Aorta (tissue), 5 donors: ENCODE measurements at regions not wholly inside any gene's neighbourhood (a gene's known extent, or its start where the extent isn't known, plus 50 kb on each side); places are given as distances from the start of the nearest gene placed in this dataset.

Experiments
- ATAC-seq: fragments of 200-7000 bp; cut with Tn5 transposase; one replicate; pipeline ENCODE4 v1.9.1; 2022; ENCODE audit warnings: moderate library complexity; ENCODE audit not compliant: low FRiP score
- DNase-seq, 2 donors: peaks; one replicate each; pipeline ENCODE4 v3.0.0-alpha.2; 2020
- H3K27ac ChIP-seq, 2 donors: one replicate each; pipeline ENCODE4 v1.5.1; 2013; ENCODE audit warnings: low read length in 2 of 2, mild to moderate bottlenecking in 2 of 2, moderate library complexity in 2 of 2, control low read depth in 1 of 2, inconsistent platforms in 1 of 2, low read depth in 1 of 2
- H3K27me3 ChIP-seq, 2 donors: one replicate each; pipeline ENCODE4 v1.6.1; 2013; ENCODE audit warnings: control low read depth in 1 of 2, low read length in 1 of 2, mild to moderate bottlenecking in 1 of 2, moderate library complexity in 1 of 2; ENCODE audit not compliant: insufficient read depth in 2 of 2, control insufficient read depth in 1 of 2
- H3K36me3 ChIP-seq, 2 donors: one replicate each; pipeline ENCODE4 v1.6.1; 2013; ENCODE audit warnings: control low read depth in 1 of 2, low read length in 1 of 2, mild to moderate bottlenecking in 1 of 2; ENCODE audit not compliant: insufficient read depth in 2 of 2, control insufficient read depth in 1 of 2
- H3K4me1 ChIP-seq, 2 donors: one replicate each; pipeline ENCODE4 v1.6.1; 2013; ENCODE audit warnings: low read length in 2 of 2, control low read depth in 1 of 2, mild to moderate bottlenecking in 1 of 2, moderate library complexity in 1 of 2; ENCODE audit not compliant: insufficient read depth in 2 of 2, control insufficient read depth in 1 of 2
- H3K4me3 ChIP-seq, 2 donors: one replicate each; pipeline ENCODE4 v1.5.1; 2013; ENCODE audit warnings: low read length in 2 of 2, control low read depth in 1 of 2, mild to moderate bottlenecking in 1 of 2
- H3K9me3 ChIP-seq: one replicate; pipeline ENCODE4 v1.6.1; 2013; ENCODE audit warnings: mild to moderate bottlenecking, low read length; ENCODE audit not compliant: control insufficient read depth
- WGBS, 2 donors: extraction: QIAGEN DNeasy Blood & Tissue Kit; methylation state at CpG; one replicate each; pipeline ENCODE4 v1.1.7; 2013; 5-methylcytosine and 5-hydroxymethylcytosine counted together
- intact Hi-C, 2 donors: fragments of 100-400 bp; cut with DNase I; formaldehyde crosslinking; loops; one replicate each; pipeline versions ENCODE4 v1.14.2 to v1.15.0; 2022
- donor health status: healthy with polysubstance abuse.
- donor health status: Bipolar disorder and iron deficiency.
- donor health status: DM: no; HTN: no; CAD: no.
- donor health status: DM: no; HTN: no; CAD: no.
- donor health status: DM: yes; HTN: yes; CAD: no.

- intact Hi-C loops: loop anchor here in 1 of 2 donors (10.0 kb wide), 1 partner anchor 161 kb away; no protein-coding TSS in a partner anchor
- no peak overlapping the region for H3K4me3 ChIP-seq
- ATAC-seq (no peak), DNase-seq (no peak)
- peaks cover 3% of the 10 kb centered on the region in 2 donors for H3K4me1 ChIP-seq
- no peaks in the 10 kb centered on the region for H3K27me3 ChIP-seq
- no peak overlapping the region for H3K27ac ChIP-seq
- 7 to 13% methylated on average over 1 of the region's 1 CpG for WGBS, 2 donors
- no peaks in the 10 kb centered on the region for H3K36me3 ChIP-seq
- H3K9me3 ChIP-seq: no peaks in the 10 kb centered on the region
Measured at GRCh38 chr4:72814241-72814640, 245.2 kb upstream of the ADAMTS3 start.

DNA sequence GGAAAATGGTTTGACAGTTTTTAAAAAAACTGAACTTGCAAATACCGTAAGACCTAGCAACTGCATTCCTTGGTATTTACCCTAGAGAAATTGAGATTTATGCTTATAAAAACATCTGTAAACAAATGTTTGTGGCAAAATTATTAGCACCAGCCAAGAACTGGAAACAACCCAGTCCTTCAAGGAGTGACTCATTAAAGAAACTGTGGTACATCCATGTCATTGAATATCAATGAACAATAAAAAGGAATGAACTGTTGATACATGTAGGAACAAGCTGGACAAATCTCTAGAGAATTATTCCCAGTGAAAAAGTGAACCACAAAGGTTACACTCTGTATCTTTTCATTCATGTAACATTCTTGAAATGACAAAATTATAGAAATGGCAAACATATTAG lies 240.2 kb upstream of the ADAMTS3 start:
- Histone ChIP-seq H3K4me1 (no peaks in the 10 kb centered on the region), H3K27me3 (no peaks in the 10 kb centered on the region), H3K36me3 (no peaks in the 10 kb centered on the region), H3K4me3 (no peak overlapping the region), H3K27ac (no peak overlapping the region), H3K9me3 (no peaks in the 10 kb centered on the region)
- intact Hi-C loops: no loop called here
- DNase-seq (no peak), ATAC-seq (no peak)
- 31 to 53% methylated on average over 1 of the region's 1 CpG for WGBS, 2 donors

DNA sequence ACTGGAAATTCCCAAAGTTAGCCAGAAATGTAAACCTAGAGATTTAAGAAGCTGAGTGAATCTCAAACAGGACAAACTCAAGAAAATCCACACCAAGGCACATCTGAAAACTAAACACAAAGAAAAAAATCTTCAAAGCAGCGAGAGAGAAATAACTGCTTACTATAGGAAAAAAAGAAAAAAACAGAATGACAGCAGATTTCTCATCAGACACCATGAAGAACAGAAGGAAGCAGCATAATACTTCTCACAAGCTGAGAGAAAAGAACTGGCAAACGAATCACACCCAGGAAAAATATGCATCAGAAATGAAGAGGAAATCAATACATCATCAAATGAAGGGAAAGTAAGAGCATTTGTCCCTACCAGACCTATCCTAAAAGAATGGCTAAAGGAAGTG lies 236.3 kb upstream of the ADAMTS3 start:
- Histone ChIP-seq H3K9me3 (no peaks in the 10 kb centered on the region), H3K27me3 (no peaks in the 10 kb centered on the region), H3K4me1 (no peaks in the 10 kb centered on the region), H3K36me3 (no peaks in the 10 kb centered on the region), H3K27ac (no peak overlapping the region), H3K4me3 (no peak overlapping the region)
- intact Hi-C loops: no loop called here
- ATAC-seq: no peak
- no peak for DNase-seq
- 75 to 81% methylated on average over 2 of the region's 2 CpGs for WGBS, 2 donors

DNA sequence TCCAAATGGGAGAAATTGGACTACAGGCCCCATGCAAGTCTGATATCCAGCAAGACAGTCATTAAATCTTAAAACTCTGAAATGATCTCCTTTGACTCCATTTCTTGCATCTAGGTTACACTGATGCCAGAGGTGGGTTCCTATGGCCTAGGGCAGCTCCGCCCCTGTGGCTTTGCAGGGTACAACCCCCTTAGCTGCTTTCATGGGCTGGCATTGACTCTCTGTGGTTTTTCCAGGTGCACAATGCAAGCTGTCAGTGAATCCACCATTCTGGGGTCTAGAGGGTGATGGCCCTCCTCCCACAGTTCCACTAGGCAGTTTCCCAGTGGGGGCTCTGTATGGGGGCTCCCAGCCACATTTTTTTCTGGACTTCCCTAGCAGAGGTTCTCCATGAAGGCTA lies 228.5 kb upstream of the ADAMTS3 start:
- WGBS, 2 donors: 85 to 91% methylated on average over 1 of the region's 1 CpG
- ATAC-seq: no peak
- H3K4me3 ChIP-seq: no peak overlapping the region

GRCh38 chr4:72791054-72791453 lies 222.0 kb upstream of the ADAMTS3 start:
- Histone ChIP-seq H3K4me3 (no peak overlapping the region), H3K27ac (no peak overlapping the region), H3K9me3 (no peaks in the 10 kb centered on the region), H3K4me1 (no peaks in the 10 kb centered on the region), H3K27me3 (no peaks in the 10 kb centered on the region), H3K36me3 (no peaks in the 10 kb centered on the region)
- WGBS, 2 donors: 35 to 83% methylated on average over 2 of the region's 2 CpGs
- intact Hi-C loops: no loop called here
- ATAC-seq (no peak), DNase-seq (no peak)

More for the DNA sequence above, 228.5 kb upstream of the ADAMTS3 start:
- DNase-seq: no peak
- Histone ChIP-seq H3K27ac (no peak overlapping the region), H3K4me1 (no peaks in the 10 kb centered on the region), H3K9me3 (no peaks in the 10 kb centered on the region), H3K36me3 (no peaks in the 10 kb centered on the region), H3K27me3 (no peaks in the 10 kb centered on the region)
- intact Hi-C loops: no loop called here

GRCh38 chr4:72786401-72786990 lies 217.5 kb upstream of the ADAMTS3 start:
- no peak overlapping the region for H3K27ac ChIP-seq
- DNase-seq: no peak
- peaks cover 0 to 2% of the 10 kb centered on the region in 2 donors for H3K4me1 ChIP-seq
- intact Hi-C loops: no loop called here
- H3K4me3 ChIP-seq: no peak overlapping the region
- ATAC-seq: no peak
- H3K27me3 ChIP-seq: no peaks in the 10 kb centered on the region
- no peaks in the 10 kb centered on the region for H3K9me3 ChIP-seq
- 90% methylated on average over 6 of the region's 6 CpGs for WGBS, 2 donors
- no peaks in the 10 kb centered on the region for H3K36me3 ChIP-seq

- H3K27me3 ChIP-seq: no peaks in the 10 kb centered on the region
- no peaks in the 10 kb centered on the region for H3K36me3 ChIP-seq
- 74 to 81% methylated on average over 4 of the region's 4 CpGs for WGBS, 2 donors
- intact Hi-C loops: no loop called here
- no peak for ATAC-seq
- no peak for DNase-seq
- H3K4me3 ChIP-seq: no peak overlapping the region
- H3K4me1 ChIP-seq: peaks cover 0 to under 1% of the 10 kb centered on the region in 2 donors
- H3K27ac ChIP-seq: no peak overlapping the region
- no peaks in the 10 kb centered on the region for H3K9me3 ChIP-seq
Measured at GRCh38 chr4:72779241-72779640, 210.2 kb upstream of the ADAMTS3 start.

GRCh38 chr4:72777436-72777835 lies 208.4 kb upstream of the ADAMTS3 start:
- H3K4me1 ChIP-seq: no peaks in the 10 kb centered on the region
- intact Hi-C loops: no loop called here
- H3K9me3 ChIP-seq: no peaks in the 10 kb centered on the region
- ATAC-seq: no peak
- H3K27ac ChIP-seq: no peak overlapping the region
- no peak overlapping the region for H3K4me3 ChIP-seq
- H3K36me3 ChIP-seq: no peaks in the 10 kb centered on the region
- DNase-seq: no peak
- H3K27me3 ChIP-seq: no peaks in the 10 kb centered on the region
- 68 to 84% methylated on average over 6 of the region's 6 CpGs for WGBS, 2 donors

DNA sequence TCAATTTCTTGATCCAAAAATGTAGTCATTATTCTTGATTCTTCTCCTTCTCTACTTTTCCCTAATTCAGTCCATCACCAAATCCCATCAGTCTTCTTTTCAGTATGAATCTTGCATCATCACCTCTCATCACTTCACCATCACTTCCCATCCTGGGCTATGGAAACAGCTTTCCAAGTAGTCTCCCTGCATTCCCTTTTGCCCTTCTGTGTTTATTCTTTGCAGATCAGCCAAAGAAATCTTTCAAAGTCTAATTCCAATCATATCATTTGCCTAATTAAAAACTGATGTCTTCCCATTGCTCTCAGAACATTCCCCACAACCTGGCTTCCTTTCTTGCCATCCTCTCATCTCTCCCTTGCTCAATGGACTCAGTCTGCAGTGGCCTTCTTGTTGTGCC lies 201.7 kb upstream of the ADAMTS3 start:
- no peaks in the 10 kb centered on the region for H3K4me1 ChIP-seq
- no peak overlapping the region for H3K27ac ChIP-seq
- intact Hi-C loops: no loop called here
- H3K27me3 ChIP-seq: no peaks in the 10 kb centered on the region
- H3K36me3 ChIP-seq: no peaks in the 10 kb centered on the region
- H3K4me3 ChIP-seq: no peak overlapping the region
- ATAC-seq (no peak), DNase-seq (no peak)
- H3K9me3 ChIP-seq: no peaks in the 10 kb centered on the region
